IPS-18a (cell line): ENCODE measurements at regions not wholly inside any gene's neighbourhood (a gene's known extent, or its start where the extent isn't known, plus 50 kb on each side); places are given as distances from the start of the nearest gene placed in this dataset.

Experiments
- H3K27ac ChIP-seq: one replicate; pipeline ENCODE4 v1.5.1; 2013; ENCODE audit warnings: low read length
- H3K27me3 ChIP-seq: one replicate; pipeline ENCODE4 v1.6.1; 2013; ENCODE audit warnings: mild to moderate bottlenecking, low read length; ENCODE audit not compliant: control insufficient read depth, insufficient read depth
- H3K36me3 ChIP-seq: one replicate; pipeline ENCODE4 v1.6.1; 2013; ENCODE audit warnings: low read depth, low read length; ENCODE audit not compliant: control insufficient read depth
- H3K4me1 ChIP-seq: one replicate; pipeline ENCODE4 v1.6.1; 2013; ENCODE audit warnings: low read depth, low read length; ENCODE audit not compliant: control insufficient read depth
- H3K4me3 ChIP-seq: one replicate; pipeline ENCODE4 v1.5.1; 2013; ENCODE audit warnings: low read length
- H3K9ac ChIP-seq: one replicate; pipeline ENCODE4 v1.6.1; 2013; ENCODE audit warnings: mild to moderate bottlenecking, low read length, moderate library complexity
- H3K9me3 ChIP-seq: one replicate; pipeline ENCODE4 v1.6.1; 2013; ENCODE audit warnings: low read depth, low read length; ENCODE audit not compliant: control insufficient read depth

DNA sequence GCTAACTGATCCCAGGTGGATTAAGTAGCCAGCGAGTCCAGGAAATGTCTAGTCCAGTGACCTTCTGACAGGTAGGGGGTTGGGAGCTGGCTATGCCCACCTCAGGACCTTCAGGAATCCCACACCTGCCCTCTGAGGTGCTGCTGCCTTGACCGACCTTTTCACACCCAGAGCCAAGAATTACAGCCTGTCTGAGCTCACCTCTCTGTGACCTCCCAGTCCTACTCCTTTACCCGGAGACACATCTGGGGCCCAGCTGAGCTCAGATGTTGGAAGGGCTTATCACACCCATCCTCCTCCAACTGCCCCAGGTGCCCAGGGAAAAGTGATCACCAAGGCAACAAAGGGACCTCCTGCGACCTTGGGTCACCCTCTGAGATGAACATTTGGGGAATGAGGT lies 413.3 kb upstream of the TNP1 start:
- peaks cover 9% of the 10 kb centered on the region for H3K4me1 ChIP-seq
- H3K27me3 ChIP-seq = peaks cover 100% of the 10 kb centered on the region
- H3K27ac ChIP-seq = no peak overlapping the region
- H3K4me3 ChIP-seq = no peak overlapping the region
- H3K36me3 ChIP-seq = no peaks in the 10 kb centered on the region
- H3K9ac ChIP-seq = no peak overlapping the region
- H3K9me3 ChIP-seq = no peaks in the 10 kb centered on the region

DNA sequence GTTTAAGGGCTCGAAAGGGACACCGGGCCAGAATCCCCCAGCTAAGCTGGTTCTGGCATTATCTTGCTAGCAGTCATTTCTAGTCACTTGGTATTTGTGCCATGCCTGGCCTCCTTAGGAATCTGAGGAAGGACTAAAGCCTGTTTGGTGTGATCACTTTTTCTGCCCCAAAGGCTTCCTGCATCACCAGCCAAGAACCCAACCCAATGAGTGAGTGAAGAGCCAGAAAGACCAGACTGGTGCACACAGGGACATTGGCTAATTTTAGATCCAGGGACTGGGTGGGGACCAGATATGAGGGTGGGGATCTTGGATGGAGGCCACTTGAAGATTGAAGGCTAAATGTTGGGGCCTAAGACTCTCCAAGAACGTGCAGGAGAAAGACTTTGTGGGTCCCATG lies 411.9 kb upstream of the TNP1 start:
- Histone ChIP-seq H3K27ac (no peak overlapping the region), H3K9ac (no peak overlapping the region), H3K9me3 (peaks cover 13% of the 10 kb centered on the region), H3K27me3 (peaks cover 100% of the 10 kb centered on the region), H3K36me3 (no peaks in the 10 kb centered on the region), H3K4me3 (no peak overlapping the region), H3K4me1 (peaks cover 9% of the 10 kb centered on the region)

DNA sequence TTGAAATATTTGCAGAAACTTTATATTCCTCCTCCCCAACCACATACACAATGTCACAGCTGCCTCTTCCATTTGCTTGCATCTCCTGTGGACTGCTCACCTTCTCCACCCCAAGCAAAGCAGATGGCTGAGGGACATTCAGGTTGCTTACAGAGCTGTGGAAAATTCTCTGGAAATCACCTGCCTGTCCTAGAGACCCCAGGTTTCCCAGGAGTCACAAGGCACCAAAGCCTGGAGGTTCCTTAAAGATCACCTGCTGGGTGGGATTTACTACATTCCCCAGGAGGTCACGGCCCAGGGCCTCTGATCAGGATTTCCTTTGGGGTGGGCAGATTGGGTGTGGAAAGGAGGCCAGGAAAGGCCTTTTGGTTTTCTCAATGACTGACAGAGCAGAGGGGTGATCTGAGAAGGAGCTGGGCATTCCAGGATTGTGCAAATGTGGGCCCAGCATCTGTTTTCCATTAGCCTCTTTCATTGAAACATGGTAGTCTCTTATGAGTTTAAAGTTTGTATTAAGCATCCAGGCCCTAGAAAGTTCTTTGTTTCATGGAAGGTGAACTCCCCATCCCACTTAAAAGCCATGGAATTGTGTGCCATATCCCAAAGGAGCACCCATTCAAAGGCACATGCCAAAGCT lies 410.7 kb upstream of the TNP1 start:
- H3K4me3 ChIP-seq = no peak overlapping the region
- H3K9ac ChIP-seq = no peak overlapping the region
- H3K27me3 ChIP-seq = peaks cover 100% of the 10 kb centered on the region
- no peak overlapping the region for H3K27ac ChIP-seq
- H3K4me1 ChIP-seq = peaks cover 9% of the 10 kb centered on the region
- H3K9me3 ChIP-seq = peaks cover 15% of the 10 kb centered on the region
- H3K36me3 ChIP-seq = no peaks in the 10 kb centered on the region

DNA sequence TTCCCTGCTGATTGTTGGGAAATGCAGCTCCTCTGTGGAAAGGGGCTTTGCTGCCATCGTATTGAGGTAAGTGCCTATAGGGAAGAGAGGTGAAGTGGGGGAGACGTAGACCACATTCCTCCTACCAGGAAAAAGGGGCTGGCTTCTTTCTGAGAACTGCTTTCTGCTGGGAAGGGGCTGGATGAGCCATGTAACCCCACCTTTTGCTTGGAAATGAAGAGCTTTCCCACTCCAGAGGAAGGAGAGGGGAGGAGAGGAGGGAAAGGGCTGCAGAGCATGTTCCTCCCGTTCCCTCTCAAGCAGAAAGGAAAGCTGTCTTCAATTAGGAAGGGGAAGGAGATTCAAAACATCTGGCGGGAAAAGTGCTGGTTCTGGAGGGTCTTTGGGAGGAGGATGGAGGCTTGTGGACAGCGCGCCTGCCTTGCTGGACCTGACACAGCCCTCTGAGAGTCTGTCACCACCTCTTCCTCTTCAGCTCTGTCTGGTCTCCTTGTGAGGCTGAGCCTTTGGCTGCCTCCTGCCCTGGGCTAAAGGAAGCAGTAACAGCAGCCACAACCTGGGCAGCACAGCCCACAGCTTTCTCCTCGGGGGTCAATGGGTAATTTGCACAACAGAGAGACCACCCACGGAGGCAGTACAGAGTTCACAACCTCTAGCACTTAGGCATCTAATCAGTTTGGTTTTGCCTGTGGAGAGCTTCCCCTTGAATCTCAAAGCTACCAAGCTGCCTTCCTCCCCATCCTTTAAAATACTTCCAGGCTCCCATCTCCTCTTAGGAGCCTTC lies 410.0 kb upstream of the TNP1 start:
- H3K27ac ChIP-seq = no peak overlapping the region

DNA sequence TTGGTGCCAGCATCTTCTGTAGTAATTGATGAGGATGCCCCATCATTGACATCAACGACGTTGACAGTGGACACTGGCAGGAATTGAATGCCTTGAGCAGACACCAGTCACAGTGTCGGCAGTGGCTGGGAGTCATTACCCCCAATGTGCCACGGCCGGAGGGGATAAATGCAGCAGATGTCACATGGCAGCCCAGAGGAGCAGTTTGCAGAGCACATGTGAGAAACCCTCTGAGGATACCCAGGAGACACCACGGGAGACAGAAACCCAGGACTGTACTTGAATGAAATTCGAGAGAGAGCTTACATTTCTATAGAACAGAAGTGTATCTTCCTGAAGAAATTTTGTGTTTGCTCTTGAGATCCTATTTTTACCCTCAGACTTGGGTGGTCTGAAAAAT lies 409.1 kb upstream of the TNP1 start:
- Histone ChIP-seq H3K27me3 (peaks cover 98% of the 10 kb centered on the region), H3K9me3 (peaks cover 15% of the 10 kb centered on the region), H3K9ac (no peak overlapping the region), H3K4me1 (peaks cover 9% of the 10 kb centered on the region), H3K36me3 (no peaks in the 10 kb centered on the region), H3K4me3 (no peak overlapping the region), H3K27ac (no peak overlapping the region)

More for the DNA sequence above, 410.0 kb upstream of the TNP1 start:
- Histone ChIP-seq H3K9ac (no peak overlapping the region), H3K4me3 (no peak overlapping the region), H3K36me3 (no peaks in the 10 kb centered on the region), H3K27me3 (peaks cover 99% of the 10 kb centered on the region), H3K4me1 (peaks cover 9% of the 10 kb centered on the region), H3K9me3 (peaks cover 15% of the 10 kb centered on the region)

DNA sequence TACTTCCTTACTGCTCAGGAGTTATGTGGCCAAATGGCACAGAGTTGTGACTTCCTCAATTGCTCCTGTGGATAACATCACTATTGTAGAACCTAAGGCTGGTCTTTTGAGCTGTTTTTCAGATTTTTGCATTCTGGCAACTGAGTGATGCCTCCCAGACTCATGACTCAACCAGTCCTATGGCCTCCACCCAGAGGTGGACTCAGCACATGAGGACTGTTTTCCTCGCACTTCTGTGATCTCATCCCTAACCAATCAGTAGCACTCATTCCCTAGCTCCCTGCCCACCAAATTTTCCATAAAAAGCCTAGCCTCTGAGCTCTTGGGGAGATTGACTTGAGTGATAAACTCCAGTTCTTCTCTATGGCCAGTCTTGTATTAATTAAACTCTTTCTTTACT lies 407.9 kb upstream of the TNP1 start:
- no peaks in the 10 kb centered on the region for H3K36me3 ChIP-seq
- H3K27ac ChIP-seq = no peak overlapping the region
- peaks cover 98% of the 10 kb centered on the region for H3K27me3 ChIP-seq
- peaks cover 15% of the 10 kb centered on the region for H3K9me3 ChIP-seq
- peaks cover 9% of the 10 kb centered on the region for H3K4me1 ChIP-seq
- no peak overlapping the region for H3K4me3 ChIP-seq
- H3K9ac ChIP-seq = no peak overlapping the region

DNA sequence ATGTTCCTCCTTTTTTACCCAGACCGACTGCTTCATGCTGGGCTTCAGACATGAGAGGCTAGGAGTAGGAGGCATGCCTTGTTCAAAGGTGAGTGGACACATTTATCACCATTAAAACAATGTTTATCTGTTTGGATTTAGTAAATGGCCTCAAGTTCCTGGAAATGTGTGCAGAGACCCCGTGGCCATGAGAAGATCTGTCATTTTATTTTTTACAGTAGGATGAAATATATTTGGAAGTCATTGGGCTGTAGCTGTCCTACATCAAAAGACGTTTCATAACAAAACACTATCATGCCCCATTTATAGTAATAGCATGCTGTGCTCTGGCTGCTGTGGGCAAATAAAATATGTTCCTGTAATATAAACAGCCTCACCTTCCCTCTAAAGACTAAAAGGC lies 403.9 kb upstream of the TNP1 start:
- Histone ChIP-seq H3K27me3 (peaks cover 90% of the 10 kb centered on the region), H3K9ac (no peak overlapping the region), H3K27ac (no peak overlapping the region), H3K36me3 (no peaks in the 10 kb centered on the region), H3K4me1 (no peaks in the 10 kb centered on the region), H3K4me3 (no peak overlapping the region), H3K9me3 (peaks cover 15% of the 10 kb centered on the region)

DNA sequence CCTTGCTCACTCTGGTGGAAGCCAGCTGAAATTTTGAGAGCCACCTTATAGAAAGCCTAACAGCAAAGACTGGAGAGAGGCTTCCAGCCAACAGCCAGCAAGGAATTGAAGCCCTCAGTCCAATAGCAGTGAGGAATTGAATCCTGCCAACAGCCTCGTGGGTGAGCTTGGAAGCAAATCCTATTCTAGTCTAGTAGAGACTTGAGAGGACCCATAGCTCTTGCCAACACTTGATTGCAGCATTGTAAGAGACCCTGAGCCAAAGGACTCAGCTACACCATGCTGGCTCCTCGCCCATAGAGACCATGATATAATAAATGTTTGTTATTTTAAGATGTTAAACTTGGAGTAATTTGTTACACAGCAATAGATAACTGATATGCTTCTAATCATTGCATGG lies 403.0 kb upstream of the TNP1 start:
- Histone ChIP-seq H3K27me3 (peaks cover 82% of the 10 kb centered on the region), H3K4me1 (no peaks in the 10 kb centered on the region), H3K36me3 (no peaks in the 10 kb centered on the region), H3K27ac (no peak overlapping the region), H3K9ac (no peak overlapping the region), H3K4me3 (no peak overlapping the region), H3K9me3 (peaks cover 12% of the 10 kb centered on the region)

DNA sequence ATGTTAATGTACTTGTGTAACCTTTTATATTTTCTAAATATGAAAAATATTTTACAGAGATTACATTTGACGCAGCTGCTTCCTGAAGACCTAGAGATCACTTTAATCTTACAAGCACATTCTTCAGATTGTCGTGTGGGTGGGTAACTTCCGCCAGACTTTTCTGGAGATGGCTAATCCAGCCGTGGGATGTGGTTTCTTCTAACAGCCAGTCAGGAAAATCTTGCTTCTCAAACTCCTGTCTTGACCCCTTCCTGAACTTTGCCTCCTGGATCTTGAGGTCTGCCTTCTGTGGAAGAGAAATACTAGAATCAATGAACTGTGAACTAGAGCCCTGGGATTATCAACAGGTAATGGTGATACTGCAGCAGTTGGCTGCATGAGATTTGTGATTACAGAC lies 401.6 kb upstream of the TNP1 start:
- Histone ChIP-seq H3K9ac (no peak overlapping the region), H3K9me3 (no peaks in the 10 kb centered on the region), H3K36me3 (no peaks in the 10 kb centered on the region), H3K4me1 (no peaks in the 10 kb centered on the region), H3K27ac (no peak overlapping the region), H3K4me3 (no peak overlapping the region), H3K27me3 (peaks cover 73% of the 10 kb centered on the region)

DNA sequence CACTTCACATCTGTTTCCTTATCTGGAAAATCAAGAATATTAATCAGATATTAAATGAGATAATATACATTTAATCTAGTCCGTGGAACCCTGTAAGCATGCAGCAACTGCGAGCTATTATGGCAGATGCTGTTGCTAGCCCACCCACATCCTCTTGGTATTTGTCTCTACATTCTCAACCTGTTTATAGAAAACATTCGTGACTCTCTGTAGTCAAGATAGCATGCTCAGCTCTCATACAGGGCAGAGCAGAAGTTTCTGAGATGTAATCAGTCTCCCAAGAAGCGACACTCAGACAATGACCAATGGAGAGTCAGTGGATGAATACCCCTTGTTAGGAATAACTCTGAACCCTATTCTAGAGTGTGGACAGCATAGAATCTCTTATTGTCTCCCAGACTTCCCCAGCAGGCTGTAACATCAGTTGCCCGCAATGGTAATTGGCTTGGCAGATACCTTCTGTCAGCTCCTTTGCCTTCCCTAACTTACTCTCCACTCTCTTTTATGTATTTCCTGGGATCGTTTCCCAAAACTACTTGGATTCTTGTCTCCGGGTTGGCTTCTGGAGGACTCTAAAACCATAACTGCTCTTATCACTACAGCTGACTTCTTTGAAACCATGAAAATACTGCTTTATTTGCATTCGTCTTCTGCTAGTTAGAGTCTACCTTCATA lies 400.7 kb upstream of the TNP1 start:
- no peak overlapping the region for H3K27ac ChIP-seq
- H3K4me3 ChIP-seq = no peak overlapping the region
- H3K27me3 ChIP-seq = peaks cover 70% of the 10 kb centered on the region
- H3K4me1 ChIP-seq = no peaks in the 10 kb centered on the region
- no peaks in the 10 kb centered on the region for H3K36me3 ChIP-seq
- no peak overlapping the region for H3K9ac ChIP-seq
- no peaks in the 10 kb centered on the region for H3K9me3 ChIP-seq

DNA sequence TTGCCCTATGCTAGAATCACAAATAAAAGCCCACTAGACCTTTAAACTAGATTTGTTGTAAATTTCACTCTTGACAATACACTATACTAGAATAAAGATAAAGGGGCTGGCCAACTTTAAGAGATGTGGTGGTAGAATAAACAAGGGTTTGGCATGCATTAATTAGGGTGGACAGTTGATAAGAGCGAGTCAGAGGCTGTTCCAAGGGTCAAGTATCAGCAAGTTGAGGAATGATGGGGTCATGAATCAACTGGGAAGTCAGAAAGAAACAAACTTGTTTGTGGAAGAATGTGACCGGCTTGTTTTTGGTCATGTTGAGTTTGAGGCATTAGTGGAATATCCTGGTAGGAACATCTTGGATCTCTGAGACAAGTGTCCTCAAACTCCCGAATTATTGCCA lies 398.3 kb upstream of the TNP1 start:
- Histone ChIP-seq H3K4me1 (no peaks in the 10 kb centered on the region), H3K27me3 (peaks cover 56% of the 10 kb centered on the region), H3K9me3 (no peaks in the 10 kb centered on the region), H3K9ac (no peak overlapping the region), H3K27ac (no peak overlapping the region), H3K36me3 (no peaks in the 10 kb centered on the region), H3K4me3 (no peak overlapping the region)
